ENCODE measurements at regions not wholly inside any gene's neighbourhood (a gene's known extent, or its start where the extent isn't known, plus 50 kb on each side); places are given as distances from the start of the nearest gene placed in this dataset.

DNA sequence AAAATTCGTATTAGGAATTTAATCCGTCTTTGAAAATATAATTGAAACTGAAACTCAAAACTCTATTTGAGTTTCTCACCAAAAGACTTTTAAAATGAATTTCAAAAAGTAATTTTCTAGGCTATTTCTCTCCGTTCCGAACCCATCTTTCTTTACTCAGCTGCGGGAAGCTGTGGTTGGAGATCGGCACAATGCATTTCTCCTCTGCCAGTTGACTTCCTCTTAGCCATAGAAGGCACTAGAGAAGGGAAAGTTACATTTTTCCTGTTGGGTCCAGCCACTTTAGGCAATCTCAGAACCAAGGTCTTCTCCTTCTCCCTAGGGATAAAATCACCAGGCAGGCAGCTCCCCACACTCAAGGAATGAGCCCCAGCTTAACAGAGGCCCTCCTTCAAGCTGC lies 133.6 kb upstream of the COL1A2 start:
- DNase-seq (ENCODE audit: low read depth in 4 of 4, low spot score in 3 of 4): no peak

DNA sequence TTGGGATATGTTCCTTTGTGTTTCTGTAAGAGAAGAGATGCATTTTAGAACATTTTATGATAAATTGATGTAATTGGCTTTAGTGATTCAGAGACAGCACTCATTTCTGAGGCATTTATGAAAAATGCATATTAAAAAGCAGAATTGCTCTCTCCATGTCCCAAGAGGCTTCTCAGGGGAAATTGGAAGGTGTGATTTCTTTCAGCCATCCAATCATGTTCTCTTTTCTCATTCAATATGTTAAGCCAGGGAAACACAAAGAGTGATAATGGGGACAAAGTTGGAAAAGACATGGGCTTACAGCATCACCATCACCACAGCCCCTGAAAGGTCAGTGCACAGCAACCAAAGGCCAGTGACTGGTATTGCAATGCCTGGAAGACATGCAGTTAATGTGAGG lies 129.9 kb upstream of the COL1A2 start:
- DNase-seq (ENCODE audit: low read depth in 4 of 4, low spot score in 3 of 4): no peak

DNA sequence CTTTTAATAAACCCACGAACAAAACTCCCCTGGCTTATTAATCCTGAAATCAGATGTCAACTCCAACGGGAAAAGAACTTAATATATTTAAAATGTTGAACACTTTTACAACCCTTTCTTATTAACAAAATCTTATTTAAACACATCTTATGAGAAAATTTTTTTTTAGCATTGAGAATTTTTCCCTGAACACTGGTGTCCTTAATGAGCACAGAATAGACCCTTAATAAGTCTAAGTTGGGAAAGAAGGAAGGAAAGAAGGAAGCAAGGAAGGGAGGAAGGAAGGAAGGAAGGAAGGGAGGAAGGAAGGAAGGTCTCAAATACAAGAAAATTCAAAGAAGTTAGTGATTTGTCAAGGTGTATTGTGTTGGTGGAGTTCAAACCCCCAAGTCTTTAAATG lies 129.2 kb upstream of the COL1A2 start:
- no peak for DNase-seq (ENCODE audit: low read depth in 4 of 4, low spot score in 3 of 4)

DNA sequence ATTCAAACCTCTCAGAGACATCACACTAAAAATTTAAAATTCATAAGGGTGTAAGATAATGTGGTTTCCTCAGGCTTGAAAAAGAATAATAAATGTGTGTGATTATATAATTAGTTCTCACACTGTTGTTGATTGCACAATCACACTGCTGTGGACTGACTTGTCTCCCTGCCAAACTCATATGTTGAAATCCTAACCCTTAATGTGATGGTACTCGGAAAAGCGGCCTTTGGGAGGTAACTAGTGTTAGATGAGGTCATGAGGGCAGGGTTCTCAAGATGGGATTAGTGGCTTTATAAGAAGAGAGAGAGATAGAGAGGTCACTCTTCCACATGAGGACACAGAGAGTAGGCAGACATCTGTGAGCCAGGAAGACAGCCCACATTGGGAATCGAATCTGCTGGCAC lies 128.5 kb upstream of the COL1A2 start:
- no peak for DNase-seq (ENCODE audit: low read depth in 4 of 4, low spot score in 3 of 4)

DNA sequence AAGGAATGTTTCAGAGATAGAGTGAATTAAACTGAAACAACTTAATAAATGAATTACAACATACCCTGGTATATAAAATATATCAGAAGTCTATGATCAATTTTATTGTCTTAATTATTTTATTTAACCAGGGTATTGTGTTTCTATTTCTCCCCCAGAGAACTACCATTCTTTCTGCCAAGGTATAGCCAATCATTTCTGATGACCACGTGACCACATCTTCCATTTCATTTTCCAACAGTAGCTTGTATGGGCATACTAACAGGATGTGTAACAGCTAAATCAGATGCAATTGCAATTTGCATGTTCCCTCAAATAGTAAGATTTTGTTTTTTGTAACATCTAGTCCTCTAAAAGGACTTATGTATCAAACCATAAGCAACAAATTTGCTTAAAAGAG lies 123.9 kb upstream of the COL1A2 start:
- no peak for DNase-seq (ENCODE audit: low read depth in 4 of 4, low spot score in 3 of 4)

DNA sequence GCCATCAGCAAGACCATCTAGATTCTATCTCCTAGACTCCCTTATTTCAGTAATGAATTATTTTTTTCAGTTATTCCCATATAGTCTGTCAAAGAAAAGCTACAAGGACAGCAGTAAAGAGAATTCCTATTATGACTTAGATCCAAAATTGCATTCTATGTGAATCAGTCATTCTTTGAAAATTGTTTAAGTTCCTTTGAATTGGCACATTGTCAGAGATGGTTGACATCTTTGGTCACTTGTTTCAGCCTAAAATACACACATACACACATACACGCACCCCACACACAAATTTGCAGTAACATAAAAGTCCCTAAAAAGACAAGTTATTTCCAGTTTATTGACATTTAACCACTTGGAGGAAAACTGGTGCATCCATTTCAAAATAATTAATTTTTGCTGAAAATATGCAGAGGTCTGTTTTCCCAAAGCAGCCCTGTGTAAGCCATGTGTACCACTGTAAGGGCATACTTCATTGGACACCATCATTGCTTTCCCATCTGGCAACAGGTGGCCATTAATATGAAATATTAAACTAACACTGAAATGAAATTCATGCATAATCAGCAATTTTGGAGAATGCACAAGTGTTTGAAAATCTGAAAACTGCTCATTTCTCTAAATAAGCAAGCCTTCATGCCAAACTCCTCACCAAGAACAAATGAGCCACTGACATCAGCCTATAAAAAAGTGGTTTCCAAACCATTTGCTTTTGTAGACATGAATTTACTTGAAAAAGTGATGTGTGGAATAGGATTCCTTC lies 121.7 kb upstream of the COL1A2 start:
- no peak for DNase-seq (ENCODE audit: low read depth in 4 of 4, low spot score in 3 of 4)

DNA sequence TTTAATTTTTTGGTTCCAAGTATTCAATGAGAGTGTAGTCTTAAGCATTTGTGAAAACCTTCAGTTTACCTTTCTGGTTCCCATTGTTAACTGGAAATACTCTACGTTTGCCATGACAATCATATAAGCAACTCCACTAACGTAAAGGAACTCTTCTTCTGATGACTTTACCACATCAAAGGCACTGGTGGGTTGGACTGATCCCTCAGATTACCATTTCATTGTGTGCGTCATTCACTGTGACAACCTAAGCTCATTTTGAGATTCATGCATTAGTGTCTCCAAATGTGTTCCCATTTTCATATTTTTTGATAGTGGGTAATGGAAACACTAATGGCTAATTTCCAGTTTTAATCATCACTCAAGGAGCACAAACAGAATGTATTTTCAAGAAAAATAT lies 119.9 kb upstream of the COL1A2 start:
- DNase-seq (ENCODE audit: low read depth in 4 of 4, low spot score in 3 of 4): no peak

DNA sequence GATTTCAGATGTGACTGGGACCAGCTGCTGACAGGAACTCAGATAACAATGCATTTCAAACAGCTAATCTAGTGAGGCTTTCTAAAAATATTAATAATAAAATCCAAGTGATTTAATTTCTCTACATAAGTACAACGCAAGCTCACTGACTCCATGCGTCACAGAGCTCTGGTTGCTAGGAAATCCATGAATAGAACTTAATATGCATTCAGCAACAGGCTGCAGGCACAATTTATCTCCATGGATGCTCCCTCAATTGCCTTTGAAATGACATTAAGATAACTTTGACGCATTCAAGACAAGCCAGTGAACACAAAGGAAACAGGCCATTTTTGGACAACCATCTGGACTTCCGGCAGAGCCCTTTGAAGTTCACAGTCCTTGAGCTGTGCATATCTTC lies 118.7 kb upstream of the COL1A2 start:
- no peak for DNase-seq (ENCODE audit: low read depth in 4 of 4, low spot score in 3 of 4)

DNA sequence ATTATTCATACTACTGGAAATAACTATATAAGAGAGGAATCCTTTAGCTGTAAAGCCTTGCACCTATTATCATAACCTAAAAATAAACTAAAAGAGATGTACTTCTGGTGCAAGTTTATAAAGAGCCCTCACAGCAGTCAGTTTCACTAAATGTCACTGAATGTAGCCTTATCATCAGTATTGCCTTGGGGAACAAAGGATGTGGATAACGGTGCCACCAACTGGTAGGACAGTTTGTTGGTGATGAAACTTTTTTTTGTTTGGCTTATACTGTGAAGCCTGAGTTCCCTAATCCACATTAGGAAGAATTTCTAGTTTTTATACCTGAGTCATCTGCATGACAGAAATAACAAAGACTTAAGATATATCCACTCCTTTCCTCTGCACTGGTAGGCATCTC lies 117.9 kb upstream of the COL1A2 start:
- DNase-seq (ENCODE audit: low read depth in 4 of 4, low spot score in 3 of 4): no peak

DNA sequence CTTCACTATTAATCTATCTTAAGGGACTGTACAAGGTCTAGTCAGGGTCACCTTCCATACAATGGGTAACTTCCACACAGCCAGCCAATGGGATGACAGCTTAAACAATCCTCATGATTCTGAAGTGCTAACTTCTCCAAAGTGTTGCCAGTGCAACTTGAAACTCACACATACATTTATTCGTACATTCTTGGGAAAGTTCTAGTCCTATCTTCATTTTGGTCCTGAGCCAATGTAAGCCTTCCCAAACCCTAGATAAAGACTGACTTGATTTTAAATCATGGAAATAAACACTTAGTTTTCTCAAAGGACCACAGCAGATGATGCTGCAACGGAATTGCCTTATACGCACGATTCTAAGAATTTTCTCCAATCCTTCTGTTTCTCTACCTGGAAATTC lies 117.5 kb upstream of the COL1A2 start:
- DNase-seq (ENCODE audit: low read depth in 4 of 4, low spot score in 3 of 4): no peak

DNA sequence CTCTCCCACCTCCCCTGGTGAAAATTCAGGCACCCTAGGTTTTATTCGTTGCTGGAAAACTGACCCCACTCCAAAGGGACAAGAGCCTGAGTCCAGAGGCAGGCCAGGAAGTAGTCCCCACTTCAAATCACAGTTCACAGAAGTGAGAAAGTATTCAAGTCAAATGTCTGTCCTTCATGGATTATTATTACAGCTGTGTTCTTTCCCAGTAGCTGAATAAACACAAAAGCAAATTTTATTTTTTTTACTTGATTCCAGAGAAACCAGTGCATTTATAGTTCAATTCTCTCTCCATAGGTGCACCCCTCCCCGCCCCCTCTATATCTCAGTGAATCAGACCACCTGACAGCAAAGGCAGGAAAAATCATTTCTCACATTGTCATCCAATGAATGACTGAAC lies 113.8 kb upstream of the COL1A2 start:
- DNase-seq (ENCODE audit: low read depth in 4 of 4, low spot score in 3 of 4): no peak

DNA sequence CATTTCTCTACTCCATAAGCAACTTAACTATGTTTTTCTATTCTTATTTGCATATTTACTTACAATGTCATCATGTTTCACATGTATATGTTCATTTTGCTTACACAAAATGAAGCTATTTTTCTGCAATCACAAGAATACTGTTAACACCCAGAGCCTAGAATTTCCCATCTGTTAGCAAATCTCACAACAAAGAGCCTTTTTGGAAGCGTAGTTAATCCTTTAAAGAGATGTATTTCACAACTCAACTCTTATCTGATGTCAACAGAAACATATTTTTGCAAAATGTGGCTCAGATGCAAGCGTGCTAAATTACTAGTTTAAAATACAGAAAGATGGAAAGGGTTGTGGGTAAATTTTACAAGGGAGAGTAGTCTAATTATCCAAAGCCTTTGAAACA lies 110.6 kb upstream of the COL1A2 start:
- no peak for DNase-seq (ENCODE audit: low read depth in 4 of 4, low spot score in 3 of 4)

DNA sequence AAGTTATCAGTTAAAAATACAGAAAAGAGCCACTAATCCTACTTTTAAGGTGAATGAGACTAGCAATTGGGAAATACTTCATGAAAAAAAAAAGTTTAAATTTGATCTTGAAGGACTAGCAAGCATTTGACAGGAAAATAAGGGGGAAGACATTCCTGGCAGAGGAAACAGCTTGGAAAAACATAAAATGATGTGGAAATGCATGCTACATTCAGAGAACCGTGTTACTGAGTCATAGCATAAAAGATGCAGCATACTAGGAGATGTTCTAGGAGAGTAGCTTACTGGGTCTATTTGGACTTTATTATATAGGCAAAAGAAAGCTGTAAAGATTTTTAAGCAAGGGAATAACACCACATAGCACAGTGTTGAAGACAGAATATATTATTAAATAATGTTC lies 108.6 kb upstream of the COL1A2 start:
- DNase-seq (ENCODE audit: low read depth in 4 of 4, low spot score in 3 of 4): no peak

DNA sequence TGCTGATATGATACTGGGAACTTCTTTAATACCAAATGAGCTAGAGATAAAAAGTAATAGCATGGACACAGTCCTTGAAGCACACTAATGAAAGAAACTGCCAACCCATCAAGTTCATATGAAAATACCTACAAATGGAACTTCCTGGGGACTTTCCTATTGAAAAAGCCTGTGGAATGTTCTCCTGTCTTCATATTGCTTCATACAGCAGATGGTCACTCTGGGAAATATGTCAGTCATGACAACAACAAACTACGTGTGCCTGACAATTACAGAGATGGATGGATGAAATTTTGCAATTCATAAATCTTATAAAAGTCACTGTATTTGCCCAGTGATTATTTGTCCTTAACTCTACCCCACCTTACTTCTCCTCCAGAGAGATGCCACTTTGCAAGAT lies 106.6 kb upstream of the COL1A2 start:
- no peak for DNase-seq (ENCODE audit: low read depth in 4 of 4, low spot score in 3 of 4)

DNA sequence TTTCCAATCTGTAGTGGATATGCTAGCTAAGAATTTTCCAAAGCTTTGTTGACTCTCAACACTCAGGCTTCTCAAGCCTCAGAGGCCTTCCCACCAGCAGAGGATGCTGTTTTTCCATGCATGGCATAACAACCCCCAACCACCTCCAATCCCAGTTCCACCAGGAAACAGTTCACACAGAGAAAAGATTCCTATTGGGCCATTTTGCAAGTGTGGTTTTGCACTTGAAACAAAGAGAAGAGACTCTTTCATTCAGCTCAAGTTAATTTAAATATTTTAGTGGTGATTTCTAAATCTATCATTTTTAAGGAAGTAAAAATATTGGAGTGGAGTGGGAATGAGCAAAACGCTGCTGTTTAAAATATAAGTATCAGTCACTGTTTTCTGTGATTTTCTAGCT lies 105.6 kb upstream of the COL1A2 start:
- DNase-seq (ENCODE audit: low read depth in 4 of 4, low spot score in 3 of 4): peak in 1 of 4 donors; percentile 62

DNA sequence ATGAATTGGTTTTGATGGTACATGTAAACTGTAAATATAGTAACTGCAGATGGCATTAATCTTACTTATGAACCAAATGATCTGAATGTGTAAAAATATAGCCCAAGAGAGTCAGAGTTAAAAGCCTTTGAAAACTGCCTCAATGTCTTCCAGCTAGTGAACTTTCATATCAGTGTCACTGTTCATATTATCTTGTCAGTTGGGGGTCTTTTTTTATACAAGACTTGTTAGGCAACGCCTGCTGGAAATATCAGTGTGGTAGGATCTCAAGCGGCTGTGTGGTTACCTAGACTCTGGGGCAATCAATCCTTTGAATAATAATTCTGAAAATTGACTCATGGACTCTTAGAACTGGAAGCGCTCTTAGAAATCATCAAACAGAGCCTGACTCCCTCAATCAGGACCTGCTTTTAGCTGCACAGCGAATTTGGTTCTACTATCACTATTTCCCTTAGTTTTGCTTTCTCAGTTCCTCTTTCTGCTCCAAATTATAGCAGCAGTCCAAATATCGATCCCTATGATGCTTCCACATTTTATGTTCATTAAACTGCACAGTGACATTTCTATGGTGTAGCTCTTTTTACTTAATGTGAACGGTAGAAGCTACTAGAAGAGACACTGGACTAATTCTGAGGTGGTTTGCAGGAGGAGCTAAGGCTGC lies 100.1 kb upstream of the COL1A2 start:
- DNase-seq (ENCODE audit: low read depth in 4 of 4, low spot score in 3 of 4): no peak

DNA sequence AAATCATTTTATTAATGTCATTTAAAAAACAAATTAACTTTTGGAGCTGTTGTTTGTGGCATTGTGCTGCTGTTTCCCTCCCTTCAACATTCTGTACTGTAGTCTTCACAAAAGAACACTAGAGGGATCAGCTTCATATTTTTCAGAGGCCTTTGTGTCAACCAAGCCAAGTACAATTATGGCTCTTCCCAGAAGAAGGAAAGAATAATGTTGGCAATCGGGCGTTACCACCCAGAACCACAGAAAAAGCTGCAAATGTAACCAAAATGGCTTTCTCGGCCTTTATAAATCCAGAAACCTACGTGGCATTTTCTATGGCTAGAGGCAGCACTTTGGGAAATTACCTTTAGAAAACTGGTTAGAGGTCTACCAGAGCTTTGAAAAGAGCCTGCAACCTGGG lies 98.8 kb upstream of the COL1A2 start:
- DNase-seq (ENCODE audit: low read depth in 4 of 4, low spot score in 3 of 4): peak in 1 of 4 donors; percentile 54

DNA sequence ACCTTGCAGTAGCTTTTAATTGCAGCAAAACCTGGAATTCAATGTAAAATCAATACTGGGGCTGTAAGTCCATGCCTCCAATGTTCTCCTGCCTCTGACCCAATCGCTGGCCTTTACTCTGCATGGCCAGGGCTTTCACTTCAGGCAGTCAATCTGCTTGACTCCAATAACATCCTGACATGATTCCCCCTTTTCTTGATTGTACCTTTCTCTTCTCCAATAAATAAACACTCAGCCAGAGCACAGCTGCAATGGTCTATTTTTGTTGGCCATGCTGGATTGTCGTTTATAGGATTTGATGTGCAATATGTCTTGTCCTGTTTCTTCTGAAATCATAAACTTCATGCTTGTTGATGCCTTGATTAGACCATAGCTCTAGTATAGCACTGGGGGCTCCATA lies 97.8 kb upstream of the COL1A2 start:
- no peak for DNase-seq (ENCODE audit: low read depth in 4 of 4, low spot score in 3 of 4)

DNA sequence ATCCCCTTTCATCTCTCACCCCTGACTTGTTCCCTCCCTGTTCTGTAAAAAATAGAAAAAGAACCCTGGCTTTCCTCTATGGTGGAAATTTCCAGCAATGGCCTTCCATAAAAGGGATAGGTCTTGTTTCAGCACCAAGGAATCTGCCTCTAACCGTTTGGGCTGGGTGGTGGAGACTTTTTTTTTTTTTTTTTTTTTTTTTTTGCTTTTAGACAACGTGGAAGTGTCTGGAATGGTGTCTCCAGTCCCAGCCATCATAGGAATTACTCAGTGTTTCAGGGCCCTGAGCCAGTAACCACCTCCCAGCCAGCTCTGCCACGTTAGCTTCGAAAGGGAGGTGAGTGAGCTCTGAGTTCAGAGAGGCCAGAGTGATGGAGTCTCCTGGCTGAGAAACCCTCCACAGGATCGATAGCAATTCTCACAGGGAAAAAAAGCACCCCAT lies 97.3 kb upstream of the COL1A2 start:
- no peak for DNase-seq (ENCODE audit: low read depth in 4 of 4, low spot score in 3 of 4)

DNA sequence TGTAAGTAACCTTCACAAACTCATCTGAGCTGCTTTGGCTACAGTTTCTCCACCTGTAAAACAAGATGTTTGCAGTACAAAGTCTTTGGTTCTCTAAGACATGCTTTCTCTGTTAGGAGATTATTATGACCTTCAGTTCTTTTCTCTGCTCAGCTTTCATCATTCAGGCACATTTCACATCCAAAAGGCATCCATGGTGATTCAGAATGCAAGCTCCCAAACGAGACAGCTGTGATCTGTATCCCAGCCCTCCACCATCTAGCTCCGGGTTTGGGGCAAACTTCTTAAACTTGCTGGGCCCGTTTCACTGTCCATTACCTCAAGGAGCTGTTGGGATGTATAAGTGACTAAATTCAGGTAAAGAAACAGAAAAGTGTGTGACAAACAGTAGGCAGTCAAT lies 95.8 kb upstream of the COL1A2 start:
- no peak for DNase-seq (ENCODE audit: low read depth in 4 of 4, low spot score in 3 of 4)

DNA sequence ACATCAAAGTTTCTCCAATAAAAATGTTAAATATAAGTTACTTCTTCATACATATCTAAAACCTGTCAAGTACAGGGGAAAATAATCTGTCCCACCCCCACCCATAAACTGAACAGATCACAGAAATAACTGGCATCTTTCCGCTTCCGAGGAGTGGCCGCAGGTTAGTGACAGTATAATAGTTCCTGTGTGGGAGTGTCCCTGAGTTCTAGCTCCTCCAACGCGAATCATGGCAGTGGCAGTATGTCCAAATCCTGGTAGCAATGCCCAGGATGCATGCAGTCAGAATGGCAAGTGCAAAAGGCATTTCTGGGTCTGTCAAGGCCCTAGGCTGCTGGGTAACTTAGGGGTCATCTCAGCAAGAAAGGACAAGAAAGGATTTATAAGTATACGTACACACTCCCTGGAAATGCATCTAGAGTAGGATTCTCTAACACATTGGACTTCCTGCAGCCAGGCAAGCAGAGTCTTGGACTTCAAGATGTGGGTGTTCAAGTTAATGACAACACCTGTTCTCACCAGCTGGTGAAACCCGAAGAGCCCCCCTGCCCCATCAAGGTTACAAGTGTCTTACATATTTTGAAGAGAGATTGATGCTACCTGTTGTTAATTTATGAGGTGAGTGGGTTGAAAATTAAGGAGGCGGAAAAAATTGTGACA lies 94.4 kb upstream of the COL1A2 start:
- DNase-seq (ENCODE audit: low read depth in 4 of 4, low spot score in 3 of 4): no peak

DNA sequence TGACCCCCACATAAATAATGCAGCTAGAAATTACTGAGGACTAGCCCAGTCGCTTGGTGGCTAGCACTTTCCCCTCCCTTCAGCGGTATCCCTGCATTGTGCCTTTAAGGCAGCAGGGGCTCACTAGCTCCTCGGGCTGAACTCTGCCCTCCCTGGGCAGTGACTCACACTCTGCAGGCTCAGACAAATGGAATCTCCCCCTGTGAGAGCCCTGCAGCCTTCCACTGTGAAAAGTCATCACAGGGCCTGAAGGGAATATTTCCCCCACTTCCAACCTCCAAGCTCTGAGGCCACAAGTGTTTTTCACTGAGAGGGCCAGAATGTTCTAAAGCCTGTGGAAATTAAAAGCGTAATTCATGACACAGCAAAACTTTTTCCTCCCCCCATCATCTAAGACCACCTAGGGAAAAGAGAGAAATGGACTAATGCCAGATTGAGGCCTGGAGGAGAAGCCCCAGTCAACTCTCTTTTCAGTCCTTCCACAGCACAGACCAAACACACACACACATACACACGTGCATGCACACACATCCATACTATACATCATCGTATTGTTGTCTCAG lies 93.6 kb upstream of the COL1A2 start:
- DNase-seq (ENCODE audit: low read depth in 4 of 4, low spot score in 3 of 4): peak in 2 of 4 donors; percentile 47 to 64

Measured in left renal pelvis (tissue), 4 donors.